GM19023 (cell line): ENCODE measurements at regions not wholly inside any gene's neighbourhood (a gene's known extent, or its start where the extent isn't known, plus 50 kb on each side); places are given as distances from the start of the nearest gene placed in this dataset.
"Not testable (repeated sequence)": the region's sequence is repeated elsewhere in the genome, so short reads cannot be mapped to it uniquely, and the experiment has no call there.

ENCODE experiments used
- ATAC-seq: cut with Tn5 transposase; IDR thresholded peaks from one replicate; pipeline ENCODE4 v1.9.1; 2021; ENCODE audit warnings: mild to moderate bottlenecking, moderate library complexity; ENCODE audit not compliant: unreplicated experiment

DNA sequence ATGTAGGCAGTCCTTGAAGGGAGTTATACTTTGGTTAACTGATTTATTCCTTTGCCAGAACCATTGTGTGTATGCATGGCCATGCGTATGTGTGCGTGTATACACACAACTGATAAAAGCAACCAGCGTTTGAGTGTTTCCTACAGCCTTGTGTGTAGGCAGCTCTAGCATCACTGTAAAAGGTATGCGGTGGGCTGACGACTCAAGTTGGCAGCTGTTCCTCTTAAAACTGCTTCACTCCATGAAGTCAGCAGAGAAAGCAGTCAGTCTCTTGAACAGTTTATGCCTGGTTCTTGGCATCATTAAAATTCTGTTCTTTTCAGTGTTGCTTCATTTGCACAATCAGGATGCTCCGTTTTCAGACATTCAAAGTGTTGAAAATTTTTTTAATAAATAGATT lies 103.5 kb upstream of the FRMPD4 start:
- ATAC-seq: no peak

DNA sequence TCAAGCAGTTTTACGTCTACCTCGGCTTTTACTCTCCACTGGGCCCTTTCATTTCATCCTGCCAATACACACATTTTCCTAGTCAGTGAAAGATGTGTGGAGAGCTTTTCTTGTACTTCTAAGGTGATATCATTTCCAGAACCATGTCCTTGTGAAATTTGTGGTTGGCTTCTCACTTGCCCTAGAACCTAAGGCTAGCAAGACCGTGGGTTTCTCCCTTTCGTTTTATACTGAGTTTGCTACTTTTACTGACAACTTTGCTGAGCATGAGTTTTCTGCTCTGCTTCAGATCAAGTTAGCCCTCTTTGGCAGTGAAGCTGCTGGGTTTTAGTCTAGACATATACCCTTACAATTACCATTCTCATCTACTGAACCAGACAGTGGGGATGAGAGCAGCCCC lies 95.7 kb upstream of the FRMPD4 start:
- ATAC-seq: no peak

DNA sequence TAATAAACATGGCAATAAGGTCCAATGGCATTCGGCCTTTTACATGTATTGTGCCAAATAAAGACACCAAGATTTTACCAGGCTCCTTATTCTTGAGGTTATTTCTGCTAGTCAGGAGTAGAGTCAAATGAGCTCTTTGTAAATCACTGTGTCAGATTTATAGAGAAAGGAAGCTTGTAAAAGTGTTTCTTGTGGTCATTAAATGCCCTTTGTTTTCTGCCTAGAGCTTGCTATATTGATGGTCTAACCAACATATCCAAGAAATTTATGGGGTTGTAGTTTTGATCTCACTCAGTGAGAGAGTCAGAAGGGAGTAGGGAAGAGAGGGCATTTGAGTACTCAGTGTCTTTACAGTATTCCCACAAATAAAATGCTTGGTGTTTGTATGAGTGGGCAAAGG lies 86.2 kb upstream of the FRMPD4 start:
- ATAC-seq: no peak

DNA sequence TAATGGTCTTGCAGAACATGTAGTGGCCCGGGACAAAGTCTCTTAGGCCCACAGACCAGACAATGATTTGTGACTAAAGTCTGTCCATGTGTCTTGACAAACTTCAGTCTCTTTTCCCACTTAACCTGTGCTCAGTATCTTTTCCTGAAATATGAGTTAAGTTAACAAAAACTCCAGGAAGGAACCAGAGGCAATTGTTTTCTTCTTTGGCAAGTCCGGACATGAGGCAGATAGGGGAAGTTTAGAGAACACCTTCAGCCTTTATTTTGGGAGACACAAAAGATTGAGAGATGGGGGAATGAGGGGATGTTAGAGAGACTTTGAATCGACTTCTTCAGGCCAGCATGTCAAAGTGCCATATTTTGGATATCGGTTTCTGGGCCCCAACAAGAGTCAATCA lies 80.2 kb upstream of the FRMPD4 start:
- ATAC-seq: no peak

DNA sequence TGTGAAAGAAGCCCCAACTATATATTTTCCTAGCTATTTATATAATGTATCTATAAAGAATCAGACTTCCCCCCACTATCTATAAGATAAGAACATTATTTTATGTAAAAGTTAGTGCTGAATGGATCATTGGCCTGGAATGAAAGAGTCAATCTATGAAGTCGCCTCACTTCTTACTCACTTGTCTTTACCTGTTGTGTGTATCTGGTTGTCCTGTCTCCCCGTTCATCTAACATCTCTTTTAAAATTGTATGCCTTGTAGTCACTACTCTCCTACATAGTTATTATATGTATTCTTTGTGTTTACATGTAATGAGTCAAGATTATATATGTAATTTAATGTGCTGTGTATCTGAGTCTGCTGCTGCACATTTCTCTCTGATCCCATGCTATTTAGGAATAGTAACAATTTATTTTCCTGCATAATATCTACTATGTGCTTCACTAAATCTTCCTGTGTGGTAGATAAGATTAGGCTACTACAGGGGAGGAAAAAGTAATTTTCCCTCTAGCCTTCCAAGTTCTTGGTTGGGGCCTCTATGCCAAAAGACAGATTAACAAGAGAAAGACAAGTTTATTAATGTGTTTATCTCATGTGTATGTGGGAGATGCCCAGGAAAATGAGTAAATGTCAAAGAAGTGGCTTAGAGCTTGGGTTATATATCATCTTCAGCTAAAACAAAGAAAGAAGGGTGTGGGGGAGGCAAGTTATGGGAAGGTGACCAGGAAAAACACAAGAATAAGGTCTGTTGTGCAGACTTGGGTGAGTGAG lies 77.6 kb upstream of the FRMPD4 start:
- ATAC-seq: no peak

DNA sequence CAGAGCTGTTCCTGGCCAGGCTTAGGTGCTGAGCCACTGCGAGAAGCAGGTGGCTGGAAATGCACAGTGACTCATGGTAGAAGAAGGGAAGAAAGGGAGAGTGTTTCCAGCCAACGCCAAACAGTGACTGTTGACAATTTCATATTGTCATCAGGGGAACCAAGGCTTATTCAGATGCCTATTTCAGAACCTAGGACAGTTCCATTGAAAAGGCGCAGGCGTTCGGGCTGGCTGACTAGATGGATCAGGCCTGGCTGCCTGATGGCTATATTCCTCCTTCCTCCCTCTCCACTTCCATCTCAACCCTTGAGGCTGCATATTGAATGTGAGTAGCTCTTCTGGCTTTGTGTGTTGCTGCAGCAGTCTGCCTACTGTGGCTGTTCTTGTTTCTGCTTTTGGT lies 73.0 kb upstream of the FRMPD4 start:
- no peak for ATAC-seq

DNA sequence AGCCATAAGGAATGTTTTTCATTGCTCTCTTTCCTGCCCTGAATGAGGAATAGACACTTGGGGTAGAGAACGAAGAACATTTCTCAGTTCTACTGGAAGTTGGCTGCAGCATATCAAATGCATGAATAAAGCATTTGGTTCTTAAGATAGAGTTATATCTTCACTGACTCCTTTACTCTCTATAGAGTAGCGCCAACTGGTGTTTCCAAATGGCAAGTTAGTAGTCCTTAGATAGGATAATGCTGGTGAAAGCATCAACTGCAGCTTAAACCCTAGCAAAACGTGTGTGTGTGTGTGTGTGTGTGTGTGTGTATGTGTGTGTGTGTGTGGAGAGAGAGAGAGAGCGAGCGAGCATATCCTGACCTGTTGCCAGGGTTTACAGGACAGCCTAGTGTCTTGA lies 62.2 kb upstream of the FRMPD4 start:
- no peak for ATAC-seq

DNA sequence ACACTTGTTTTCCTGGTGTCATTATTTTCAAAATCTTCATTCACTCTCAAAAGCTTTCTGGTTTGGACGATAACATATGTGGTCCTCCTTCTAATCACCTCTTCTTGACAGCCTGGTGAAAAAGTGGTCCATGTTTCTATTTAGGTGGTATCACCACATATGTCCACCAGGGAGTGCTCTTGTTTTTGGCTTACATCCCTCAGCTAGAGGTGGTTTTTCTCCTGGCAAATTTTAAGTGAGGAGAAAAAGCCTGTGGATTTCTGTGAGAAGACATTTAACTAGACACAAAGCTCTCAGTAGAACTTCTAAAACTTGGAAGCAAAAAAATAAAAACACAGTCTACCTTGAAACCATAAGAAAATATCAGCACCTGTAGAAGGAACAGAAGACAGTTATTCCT lies 58.0 kb upstream of the FRMPD4 start:
- no peak for ATAC-seq

DNA sequence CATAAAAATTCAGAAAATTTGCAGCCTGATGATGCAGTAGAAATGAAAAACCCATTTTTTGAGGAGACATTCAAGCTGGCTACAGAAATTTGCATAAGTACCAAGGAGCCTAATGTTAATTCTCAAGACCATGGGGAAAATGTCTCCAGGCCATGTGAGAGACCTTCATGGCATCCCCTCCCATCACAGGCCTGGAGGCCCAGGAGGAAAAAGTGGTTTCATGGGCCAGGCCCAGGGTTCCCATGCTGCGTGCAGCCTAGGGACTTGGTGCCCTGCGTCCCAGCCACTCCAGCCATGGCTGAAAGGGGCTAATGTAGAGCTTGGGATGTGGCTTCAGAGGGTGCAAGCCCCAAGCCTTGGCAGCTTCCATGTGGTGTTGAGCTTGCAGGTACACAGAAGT lies 55.3 kb upstream of the FRMPD4 start:
- ATAC-seq: not testable (repeated sequence)
